GM23338 (cell line): ENCODE measurements at regions not wholly inside any gene's neighbourhood (a gene's known extent, or its start where the extent isn't known, plus 50 kb on each side); places are given as distances from the start of the nearest gene placed in this dataset.

Experiments
- ATAC-seq: fragments of 200-7000 bp; cut with Tn5 transposase; 3 replicates; pipeline ENCODE4 v1.9.1; 2020
- DNase-seq: peaks from one replicate; pipeline ENCODE4 v3.0.0-alpha.2; 2015; ENCODE audit warnings: low spot score
- H2AFZ ChIP-seq: fragments of 200-600 bp; sonication (generic); 2 replicates; pipeline ENCODE4 v1.8.0; 2016; ENCODE audit warnings: antibody characterized with exemption, mild to moderate bottlenecking, moderate library complexity
- H3F3A ChIP-seq: fragments of 200-600 bp; sonication (generic); replicated peaks from 2 replicates; pipeline ENCODE4 v1.8.0; 2017; ENCODE audit warnings: antibody characterized with exemption, mixed run types, low read depth
- H3K27ac ChIP-seq: fragments of 200-600 bp; sonication (generic); 2 replicates; pipeline ENCODE4 v1.6.1; 2016; ENCODE audit warnings: low read depth
- H3K27me3 ChIP-seq: fragments of 200-600 bp; sonication (generic); 2 replicates; pipeline ENCODE4 v1.8.0; 2016; ENCODE audit warnings: mild to moderate bottlenecking, mixed run types, moderate library complexity; ENCODE audit not compliant: insufficient read depth
- H3K36me3 ChIP-seq: fragments of 200-600 bp; sonication (generic); 2 replicates; pipeline ENCODE4 v1.8.0; 2016; ENCODE audit warnings: mild to moderate bottlenecking; ENCODE audit not compliant: insufficient read depth
- H3K4me1 ChIP-seq: fragments of 200-600 bp; sonication (generic); 2 replicates; pipeline ENCODE4 v1.8.0; 2016; ENCODE audit warnings: mild to moderate bottlenecking, moderate library complexity; ENCODE audit not compliant: insufficient read depth
- H3K4me2 ChIP-seq: fragments of 200-600 bp; sonication (generic); 2 replicates; pipeline ENCODE4 v1.7.1; 2017; ENCODE audit warnings: mixed run types
- H3K4me3 ChIP-seq: fragments of 200-600 bp; sonication (generic); 2 replicates; pipeline ENCODE4 v1.6.1; 2016; ENCODE audit warnings: mixed run types
- H3K79me2 ChIP-seq: fragments of 200-600 bp; sonication (generic); replicated peaks from 2 replicates; pipeline ENCODE4 v1.8.0; 2017; ENCODE audit warnings: mild to moderate bottlenecking; ENCODE audit not compliant: insufficient read depth
- H3K9me2 ChIP-seq: fragments of 200-600 bp; sonication (generic); 2 replicates; pipeline ENCODE4 v1.8.0; 2017; ENCODE audit not compliant: insufficient read depth
- H4K20me1 ChIP-seq: fragments of 200-600 bp; sonication (generic); replicated peaks from 2 replicates; pipeline ENCODE4 v1.8.0; 2017; ENCODE audit warnings: mild to moderate bottlenecking; ENCODE audit not compliant: insufficient read depth
- H3K27ac Mint-ChIP-seq: 2 replicates; pipeline ENCODE4 v1.8.0; 2020; ENCODE audit warnings: inconsistent platforms, mild to moderate bottlenecking, moderate library complexity, mixed read lengths
- H3K27me3 Mint-ChIP-seq: 3 replicates; pipeline ENCODE4 v1.8.0; 2022; ENCODE audit warnings: low read depth, mild to moderate bottlenecking, moderate library complexity, mixed read lengths, inconsistent platforms; ENCODE audit not compliant: insufficient read depth, poor library complexity
- H3K36me3 Mint-ChIP-seq: 3 replicates; pipeline ENCODE4 v1.8.0; 2021; ENCODE audit warnings: low read depth, mild to moderate bottlenecking, inconsistent platforms, moderate library complexity, mixed read lengths
- H3K4me1 Mint-ChIP-seq: 3 replicates; pipeline ENCODE4 v1.8.0; 2020; ENCODE audit warnings: mild to moderate bottlenecking, inconsistent platforms, mixed read lengths
- H3K4me3 Mint-ChIP-seq: 3 replicates; pipeline ENCODE4 v1.8.0; 2021; ENCODE audit warnings: moderate library complexity, mild to moderate bottlenecking, inconsistent platforms, mixed read lengths
- H3K9me3 Mint-ChIP-seq: 3 replicates; pipeline ENCODE4 v1.8.0; 2020; ENCODE audit warnings: moderate library complexity, mild to moderate bottlenecking, inconsistent platforms, mixed read lengths
- CREB1 ChIP-seq: fragments of 250-450 bp; sonication (Bioruptor Pico); IDR thresholded peaks from 2 replicates; pipeline ENCODE4 v1.5.0; 2020; ENCODE audit warnings: low read depth, mild to moderate bottlenecking, moderate library complexity
- ETS1 ChIP-seq: IDR thresholded peaks from 2 replicates; pipeline ENCODE4 v1.6.1; 2016; ENCODE audit warnings: antibody characterized with exemption
- EZH2 ChIP-seq: fragments of 200-600 bp; sonication (generic); IDR thresholded peaks from one replicate; pipeline ENCODE4 v1.8.0; 2017; ENCODE audit warnings: antibody characterized with exemption, mild to moderate bottlenecking, low read depth; ENCODE audit not compliant: unreplicated experiment
- JUNB ChIP-seq: IDR thresholded peaks from one replicate; pipeline ENCODE4 v1.6.1; 2016; ENCODE audit warnings: antibody characterized with exemption; ENCODE audit not compliant: unreplicated experiment
- NANOG ChIP-seq: IDR thresholded peaks from 2 replicates; pipeline ENCODE4 v1.6.1; 2016; ENCODE audit warnings: antibody characterized with exemption, borderline replicate concordance
- POLR2AphosphoS5 ChIP-seq: IDR thresholded peaks from 2 replicates; pipeline ENCODE4 v1.6.1; 2016; ENCODE audit warnings: antibody characterized with exemption, low read depth
- STAT1 ChIP-seq: IDR thresholded peaks from one replicate; pipeline ENCODE4 v1.6.1; 2016; ENCODE audit warnings: antibody characterized with exemption; ENCODE audit not compliant: unreplicated experiment
- ZNF114 ChIP-seq: fragments of 250-450 bp; sonication (Bioruptor Pico); IDR thresholded peaks from 2 replicates; pipeline ENCODE4 v1.5.0; 2020; ENCODE audit warnings: mild to moderate bottlenecking, moderate library complexity
- TF ChIP-seq, protein P1 (sequence below): fragments of 250-450 bp; sonication (Bioruptor Pico); IDR thresholded peaks from 2 replicates; pipeline ENCODE4 v1.5.0; 2020; ENCODE audit warnings: mild to moderate bottlenecking, moderate library complexity
- TF ChIP-seq, protein P2 (sequence below), 2 experiments: fragments of 200-600 bp in 1 of 2; sonication (generic) in 1 of 2; conservative IDR thresholded peaks; 2 replicates each; pipeline versions ENCODE4 v1.5.1 to v1.6.1; 2016 to 2017; ENCODE audit warnings: antibody characterized with exemption in 2 of 2, low read depth in 2 of 2, mild to moderate bottlenecking in 2 of 2, moderate library complexity in 1 of 2

- Histone ChIP-seq H3K9me2 (peaks cover 5% of the 10 kb centered on the region; the same call in 1 of the 2 replicates), H3K79me2 (no peaks in the 10 kb centered on the region), H3K4me1 (no peaks in the 10 kb centered on the region), H4K20me1 (no peaks in the 10 kb centered on the region), H3K4me2 (no peak overlapping the region), H3K27me3 (peaks cover 9% of the 10 kb centered on the region), H3K36me3 (no peaks in the 10 kb centered on the region), H3K4me3 (no peak overlapping the region), H2AFZ (no peak overlapping the region), H3F3A (no peaks in the 10 kb centered on the region), H3K27ac (no peak overlapping the region)
- Mint-ChIP-seq H3K9me3 (peaks cover 3% of the 10 kb centered on the region; the same call in 2 of the 3 replicates), H3K4me3 (no peak overlapping the region), H3K27ac (no peak overlapping the region), H3K27me3 (peaks cover 23% of the 10 kb centered on the region), H3K36me3 (no peaks in the 10 kb centered on the region; the same call in 2 of the 3 replicates), H3K4me1 (peaks cover 4% of the 10 kb centered on the region; the same call in 1 of the 3 replicates)
- ATAC-seq (no peak), DNase-seq (no peak)
- TF ChIP-seq NANOG (no peak), JUNB (no peak)
- TF ChIP-seq, protein P1, sequence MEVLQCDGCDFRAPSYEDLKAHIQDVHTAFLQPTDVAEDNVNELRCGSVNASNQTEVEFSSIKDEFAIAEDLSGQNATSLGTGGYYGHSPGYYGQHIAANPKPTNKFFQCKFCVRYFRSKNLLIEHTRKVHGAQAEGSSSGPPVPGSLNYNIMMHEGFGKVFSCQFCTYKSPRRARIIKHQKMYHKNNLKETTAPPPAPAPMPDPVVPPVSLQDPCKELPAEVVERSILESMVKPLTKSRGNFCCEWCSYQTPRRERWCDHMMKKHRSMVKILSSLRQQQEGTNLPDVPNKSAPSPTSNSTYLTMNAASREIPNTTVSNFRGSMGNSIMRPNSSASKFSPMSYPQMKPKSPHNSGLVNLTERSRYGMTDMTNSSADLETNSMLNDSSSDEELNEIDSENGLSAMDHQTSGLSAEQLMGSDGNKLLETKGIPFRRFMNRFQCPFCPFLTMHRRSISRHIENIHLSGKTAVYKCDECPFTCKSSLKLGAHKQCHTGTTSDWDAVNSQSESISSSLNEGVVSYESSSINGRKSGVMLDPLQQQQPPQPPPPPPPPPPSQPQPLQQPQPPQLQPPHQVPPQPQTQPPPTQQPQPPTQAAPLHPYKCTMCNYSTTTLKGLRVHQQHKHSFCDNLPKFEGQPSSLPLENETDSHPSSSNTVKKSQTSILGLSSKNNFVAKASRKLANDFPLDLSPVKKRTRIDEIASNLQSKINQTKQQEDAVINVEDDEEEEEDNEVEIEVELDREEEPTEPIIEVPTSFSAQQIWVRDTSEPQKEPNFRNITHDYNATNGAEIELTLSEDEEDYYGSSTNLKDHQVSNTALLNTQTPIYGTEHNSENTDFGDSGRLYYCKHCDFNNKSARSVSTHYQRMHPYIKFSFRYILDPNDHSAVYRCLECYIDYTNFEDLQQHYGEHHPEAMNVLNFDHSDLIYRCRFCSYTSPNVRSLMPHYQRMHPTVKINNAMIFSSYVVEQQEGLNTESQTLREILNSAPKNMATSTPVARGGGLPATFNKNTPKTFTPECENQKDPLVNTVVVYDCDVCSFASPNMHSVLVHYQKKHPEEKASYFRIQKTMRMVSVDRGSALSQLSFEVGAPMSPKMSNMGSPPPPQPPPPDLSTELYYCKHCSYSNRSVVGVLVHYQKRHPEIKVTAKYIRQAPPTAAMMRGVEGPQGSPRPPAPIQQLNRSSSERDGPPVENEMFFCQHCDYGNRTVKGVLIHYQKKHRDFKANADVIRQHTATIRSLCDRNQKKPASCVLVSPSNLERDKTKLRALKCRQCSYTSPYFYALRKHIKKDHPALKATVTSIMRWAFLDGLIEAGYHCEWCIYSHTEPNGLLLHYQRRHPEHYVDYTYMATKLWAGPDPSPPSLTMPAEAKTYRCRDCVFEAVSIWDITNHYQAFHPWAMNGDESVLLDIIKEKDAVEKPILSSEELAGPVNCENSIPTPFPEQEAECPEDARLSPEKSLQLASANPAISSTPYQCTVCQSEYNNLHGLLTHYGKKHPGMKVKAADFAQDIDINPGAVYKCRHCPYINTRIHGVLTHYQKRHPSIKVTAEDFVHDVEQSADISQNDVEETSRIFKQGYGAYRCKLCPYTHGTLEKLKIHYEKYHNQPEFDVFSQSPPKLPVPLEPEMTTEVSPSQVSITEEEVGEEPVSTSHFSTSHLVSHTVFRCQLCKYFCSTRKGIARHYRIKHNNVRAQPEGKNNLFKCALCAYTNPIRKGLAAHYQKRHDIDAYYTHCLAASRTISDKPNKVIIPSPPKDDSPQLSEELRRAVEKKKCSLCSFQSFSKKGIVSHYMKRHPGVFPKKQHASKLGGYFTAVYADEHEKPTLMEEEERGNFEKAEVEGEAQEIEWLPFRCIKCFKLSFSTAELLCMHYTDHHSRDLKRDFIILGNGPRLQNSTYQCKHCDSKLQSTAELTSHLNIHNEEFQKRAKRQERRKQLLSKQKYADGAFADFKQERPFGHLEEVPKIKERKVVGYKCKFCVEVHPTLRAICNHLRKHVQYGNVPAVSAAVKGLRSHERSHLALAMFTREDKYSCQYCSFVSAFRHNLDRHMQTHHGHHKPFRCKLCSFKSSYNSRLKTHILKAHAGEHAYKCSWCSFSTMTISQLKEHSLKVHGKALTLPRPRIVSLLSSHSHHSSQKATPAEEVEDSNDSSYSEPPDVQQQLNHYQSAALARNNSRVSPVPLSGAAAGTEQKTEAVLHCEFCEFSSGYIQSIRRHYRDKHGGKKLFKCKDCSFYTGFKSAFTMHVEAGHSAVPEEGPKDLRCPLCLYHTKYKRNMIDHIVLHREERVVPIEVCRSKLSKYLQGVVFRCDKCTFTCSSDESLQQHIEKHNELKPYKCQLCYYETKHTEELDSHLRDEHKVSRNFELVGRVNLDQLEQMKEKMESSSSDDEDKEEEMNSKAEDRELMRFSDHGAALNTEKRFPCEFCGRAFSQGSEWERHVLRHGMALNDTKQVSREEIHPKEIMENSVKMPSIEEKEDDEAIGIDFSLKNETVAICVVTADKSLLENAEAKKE (CRISPR knock-in tag) = no peak
These were observed 137.0 kb downstream of the MRPL36 start for GRCh38 chr5:1662559-1663085.

GRCh38 chr5:1661831-1662558 is 137.6 kb downstream of the MRPL36 start:
- H3K4me1 ChIP-seq = no peaks in the 10 kb centered on the region
- no peak overlapping the region for H2AFZ ChIP-seq
- peaks cover 4% of the 10 kb centered on the region; the same call in 1 of the 3 replicates for H3K4me1 Mint-ChIP-seq
- ATAC-seq (no peak), DNase-seq (no peak)
- H3K9me3 Mint-ChIP-seq = peaks cover 3% of the 10 kb centered on the region; the same call in 2 of the 3 replicates
- no peaks in the 10 kb centered on the region; the same call in 2 of the 3 replicates for H3K36me3 Mint-ChIP-seq
- no peaks in the 10 kb centered on the region for H3K79me2 ChIP-seq
- no peak overlapping the region for H3K27ac Mint-ChIP-seq
- no peak overlapping the region for H3K4me2 ChIP-seq
- no peak overlapping the region for H3K4me3 ChIP-seq
- H3K27me3 Mint-ChIP-seq = peaks cover 23% of the 10 kb centered on the region
- no peak overlapping the region for H3K27ac ChIP-seq
- H3K9me2 ChIP-seq = peaks cover 5% of the 10 kb centered on the region; the same call in 1 of the 2 replicates
- H3K36me3 ChIP-seq = no peaks in the 10 kb centered on the region
- peaks cover 8% of the 10 kb centered on the region for H3K27me3 ChIP-seq
- no peaks in the 10 kb centered on the region for H3F3A ChIP-seq
- H4K20me1 ChIP-seq = no peaks in the 10 kb centered on the region
- H3K4me3 Mint-ChIP-seq = no peak overlapping the region
- TF ChIP-seq CREB1 = no peak
- TF ChIP-seq EZH2 = no peak
- TF ChIP-seq STAT1 = no peak
- TF ChIP-seq ZNF114 (CRISPR knock-in tag) = no peak
- TF ChIP-seq, protein P2, sequence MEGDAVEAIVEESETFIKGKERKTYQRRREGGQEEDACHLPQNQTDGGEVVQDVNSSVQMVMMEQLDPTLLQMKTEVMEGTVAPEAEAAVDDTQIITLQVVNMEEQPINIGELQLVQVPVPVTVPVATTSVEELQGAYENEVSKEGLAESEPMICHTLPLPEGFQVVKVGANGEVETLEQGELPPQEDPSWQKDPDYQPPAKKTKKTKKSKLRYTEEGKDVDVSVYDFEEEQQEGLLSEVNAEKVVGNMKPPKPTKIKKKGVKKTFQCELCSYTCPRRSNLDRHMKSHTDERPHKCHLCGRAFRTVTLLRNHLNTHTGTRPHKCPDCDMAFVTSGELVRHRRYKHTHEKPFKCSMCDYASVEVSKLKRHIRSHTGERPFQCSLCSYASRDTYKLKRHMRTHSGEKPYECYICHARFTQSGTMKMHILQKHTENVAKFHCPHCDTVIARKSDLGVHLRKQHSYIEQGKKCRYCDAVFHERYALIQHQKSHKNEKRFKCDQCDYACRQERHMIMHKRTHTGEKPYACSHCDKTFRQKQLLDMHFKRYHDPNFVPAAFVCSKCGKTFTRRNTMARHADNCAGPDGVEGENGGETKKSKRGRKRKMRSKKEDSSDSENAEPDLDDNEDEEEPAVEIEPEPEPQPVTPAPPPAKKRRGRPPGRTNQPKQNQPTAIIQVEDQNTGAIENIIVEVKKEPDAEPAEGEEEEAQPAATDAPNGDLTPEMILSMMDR (conservative IDR thresholded peaks at IDR 0.05; ENCODE audit: low read depth in 2 of 2) = no peak
- TF ChIP-seq NANOG = no peak
- no peak for TF ChIP-seq JUNB
- TF ChIP-seq POLR2AphosphoS5 = no peak
- TF ChIP-seq ETS1 = no peak
